SH-SY5Y (cell line): ENCODE measurements at regions not wholly inside any gene's neighbourhood (a gene's known extent, or its start where the extent isn't known, plus 50 kb on each side); places are given as distances from the start of the nearest gene placed in this dataset.

Source experiments
- GATA2 ChIP-seq: IDR thresholded peaks from 2 replicates; pipeline ENCODE4 v1.6.1; 2011; ENCODE audit warnings: mild to moderate bottlenecking, low read depth, low read length
- GATA3 ChIP-seq: IDR thresholded peaks from 2 replicates; pipeline ENCODE4 v1.6.1; 2011; ENCODE audit warnings: low read depth, mild to moderate bottlenecking, low read length, moderate library complexity

DNA sequence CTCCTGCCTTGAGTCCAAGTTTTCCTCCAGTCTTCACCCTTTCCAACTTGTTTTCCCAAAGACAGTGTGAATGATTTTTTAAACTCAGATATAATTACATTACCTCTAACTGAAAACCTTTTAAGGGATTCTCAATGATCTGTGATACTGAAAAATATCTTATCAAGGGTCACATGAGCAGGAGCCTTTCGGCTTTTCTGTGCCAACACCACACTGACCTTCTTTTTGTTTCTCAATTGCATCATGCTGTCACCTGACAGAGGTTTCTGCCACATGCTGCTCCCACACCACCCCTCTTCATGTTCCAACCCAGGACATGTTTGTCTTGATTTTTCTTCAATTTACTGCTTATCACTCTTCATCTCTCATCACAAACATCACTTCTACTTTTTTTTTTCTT is 820.0 kb downstream of the PRELID2 start:
- TF ChIP-seq GATA3 (no peak), GATA2 (no peak)
